ENCODE measurements at regions not wholly inside any gene's neighbourhood (a gene's known extent, or its start where the extent isn't known, plus 50 kb on each side); places are given as distances from the start of the nearest gene placed in this dataset.

DNA sequence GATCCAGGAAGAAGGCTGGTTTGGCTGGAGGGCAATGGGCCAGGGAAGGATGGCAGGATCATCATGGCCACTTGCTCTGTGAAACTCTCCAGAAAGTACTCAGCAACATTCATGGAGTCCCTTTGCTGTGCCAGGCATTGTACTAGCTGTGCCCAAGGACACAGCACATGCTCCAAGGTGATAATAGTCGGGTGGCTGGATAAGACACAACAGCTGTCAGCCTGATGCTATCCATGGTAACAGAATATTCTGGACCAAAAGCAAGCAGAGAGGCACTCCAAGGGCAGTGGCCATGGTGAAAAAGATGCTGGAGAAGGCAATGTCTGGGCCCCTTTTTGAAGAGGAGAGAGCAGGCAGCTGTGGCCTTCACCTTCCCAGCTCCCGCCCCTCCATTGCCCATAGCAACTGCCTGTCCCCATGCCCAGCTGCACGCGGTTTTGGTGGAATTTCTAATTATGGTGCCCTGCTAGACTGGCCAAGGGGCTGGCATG is 113.8 kb upstream of the CPEB4 start:
- DNase-seq = no peak

GRCh38 chr5:173775261-173776197 is 112.6 kb upstream of the CPEB4 start:
- Histone ChIP-seq H3K9me3 (ENCODE audit: control insufficient read depth in 4 of 4, insufficient read depth in 3 of 4, low read length in 3 of 4) (peaks cover 0 to 2% (median 0%) of the 10 kb centered on the region in 4 donors), H3K36me3 (ENCODE audit: control insufficient read depth in 4 of 4, insufficient read depth in 4 of 4, low read length in 4 of 4) (no peaks in the 10 kb centered on the region), H3K4me1 (ENCODE audit: control insufficient read depth in 5 of 5, insufficient read depth in 5 of 5, low read length in 5 of 5) (peaks cover 0 to 4% (median 0%) of the 10 kb centered on the region in 5 donors), H3K27me3 (ENCODE audit: control insufficient read depth in 3 of 3, insufficient read depth in 3 of 3, low read length in 2 of 3) (no peaks in the 10 kb centered on the region), H3K9ac (ENCODE audit: insufficient read depth in 1 of 2, low read length in 2 of 2) (no peak overlapping the region), H3K27ac (ENCODE audit: low read depth in 1 of 2, low read length in 1 of 2) (no peak overlapping the region), H3K4me3 (no peak overlapping the region)
- 50 to 71% methylated on average over 12 of the region's 12 CpGs for WGBS, 2 donors
- ATAC-seq (ENCODE audit: insufficient read depth, low FRiP score) = no peak
- no peak for TF ChIP-seq CTCF (IDR thresholded peaks at IDR 0.05; ENCODE audit: control extremely low read depth, extremely low read depth)
- no peak for DNase-seq

More for the DNA sequence above, 113.8 kb upstream of the CPEB4 start:
- H3K27ac ChIP-seq (ENCODE audit: low read depth in 1 of 2, low read length in 1 of 2) = peak overlapping the region in 1 of 2 donors; percentile 78
- no peaks in the 10 kb centered on the region for H3K4me1 ChIP-seq (ENCODE audit: control insufficient read depth in 5 of 5, insufficient read depth in 5 of 5, low read length in 5 of 5)
- H3K9ac ChIP-seq (ENCODE audit: insufficient read depth in 1 of 2, low read length in 2 of 2) = no peak overlapping the region
- no peaks in the 10 kb centered on the region for H3K27me3 ChIP-seq (ENCODE audit: control insufficient read depth in 3 of 3, insufficient read depth in 3 of 3, low read length in 2 of 3)
- no peak for TF ChIP-seq CTCF (IDR thresholded peaks at IDR 0.05; ENCODE audit: control extremely low read depth, extremely low read depth)
- no peak overlapping the region for H3K4me3 ChIP-seq
- peaks cover 0 to 2% (median 0%) of the 10 kb centered on the region in 4 donors for H3K9me3 ChIP-seq (ENCODE audit: control insufficient read depth in 4 of 4, insufficient read depth in 3 of 4, low read length in 3 of 4)
- no peak for ATAC-seq (ENCODE audit: insufficient read depth, low FRiP score)
- WGBS, 2 donors = 91 to 95% methylated on average over 4 of the region's 4 CpGs
- H3K36me3 ChIP-seq (ENCODE audit: control insufficient read depth in 4 of 4, insufficient read depth in 4 of 4, low read length in 4 of 4) = no peaks in the 10 kb centered on the region

DNA sequence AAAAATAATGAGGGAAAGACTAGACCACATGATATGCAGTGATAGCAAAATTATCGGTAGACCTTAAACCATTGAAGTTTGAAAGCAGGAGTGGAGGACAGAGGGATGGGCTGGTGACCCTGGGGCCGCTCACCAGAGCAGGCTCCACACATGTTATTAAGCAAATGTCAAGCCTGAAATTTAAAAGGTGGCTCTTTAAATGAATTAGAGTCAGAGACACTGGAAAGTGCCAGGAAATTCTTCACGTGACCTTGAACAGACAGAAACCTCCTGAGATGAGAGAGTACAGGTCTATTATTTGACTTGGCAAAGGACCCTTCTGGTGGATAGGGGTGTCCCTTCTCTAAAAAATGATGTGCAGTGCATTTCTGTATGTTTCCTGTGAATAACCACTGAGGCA is 111.0 kb upstream of the CPEB4 start:
- Histone ChIP-seq H3K27me3 (ENCODE audit: control insufficient read depth in 3 of 3, insufficient read depth in 3 of 3, low read length in 2 of 3) (no peaks in the 10 kb centered on the region), H3K9ac (ENCODE audit: insufficient read depth in 1 of 2, low read length in 2 of 2) (no peak overlapping the region), H3K9me3 (ENCODE audit: control insufficient read depth in 4 of 4, insufficient read depth in 3 of 4, low read length in 3 of 4) (no peaks in the 10 kb centered on the region), H3K4me3 (no peak overlapping the region), H3K27ac (ENCODE audit: low read depth in 1 of 2, low read length in 1 of 2) (no peak overlapping the region), H3K36me3 (ENCODE audit: control insufficient read depth in 4 of 4, insufficient read depth in 4 of 4, low read length in 4 of 4) (no peaks in the 10 kb centered on the region), H3K4me1 (ENCODE audit: control insufficient read depth in 5 of 5, insufficient read depth in 5 of 5, low read length in 5 of 5) (peaks cover 0 to 7% (median 0%) of the 10 kb centered on the region in 5 donors)
- DNase-seq (no peak), ATAC-seq (ENCODE audit: insufficient read depth, low FRiP score) (no peak)
- 81 to 87% methylated on average over 3 of the region's 3 CpGs for WGBS, 2 donors
- TF ChIP-seq CTCF (IDR thresholded peaks at IDR 0.05; ENCODE audit: control extremely low read depth, extremely low read depth) = no peak

Data from lung (tissue), 11 donors.